Spleen (tissue), 7 donors: ENCODE measurements at regions not wholly inside any gene's neighbourhood (a gene's known extent, or its start where the extent isn't known, plus 50 kb on each side); places are given as distances from the start of the nearest gene placed in this dataset.

Experiments used
- POLR2A ChIP-seq, 3 donors: fragments of 450-650 bp; IDR thresholded peaks; one replicate each; pipeline ENCODE4 v1.5.1; 2017; ENCODE audit warnings: antibody characterized with exemption in 3 of 3, mild to moderate bottlenecking in 1 of 3
- POLR2AphosphoS5 ChIP-seq, 3 donors: sonication (generic); formaldehyde crosslinking; IDR thresholded peaks; one replicate each; pipeline ENCODE4 v1.5.1; 2017; ENCODE audit warnings: antibody characterized with exemption in 3 of 3
- TF ChIP-seq, protein P1 (sequence below), 11 experiments: fragments of 200-600 bp in 7 of 11; fragments of 450-650 bp in 4 of 11; sonication (generic) in 4 of 11; IDR thresholded peaks in 8 of 11; conservative IDR thresholded peaks in 3 of 11; 1 replicate in 7 of 11; 2 replicates in 4 of 11; pipeline versions ENCODE4 v1.4.0 to v1.8.0; 2016 to 2021; ENCODE audit warnings: antibody characterized with exemption in 11 of 11, inconsistent platforms in 4 of 11, mild to moderate bottlenecking in 1 of 11
- donor health status: DM: no; HTN: no; CAD: no; lungs with moderate emphysema.
- donor health status: DM: no; HTN: no; CAD: no.
- donor health status: DM: no; HTN: no; CAD: no.

DNA sequence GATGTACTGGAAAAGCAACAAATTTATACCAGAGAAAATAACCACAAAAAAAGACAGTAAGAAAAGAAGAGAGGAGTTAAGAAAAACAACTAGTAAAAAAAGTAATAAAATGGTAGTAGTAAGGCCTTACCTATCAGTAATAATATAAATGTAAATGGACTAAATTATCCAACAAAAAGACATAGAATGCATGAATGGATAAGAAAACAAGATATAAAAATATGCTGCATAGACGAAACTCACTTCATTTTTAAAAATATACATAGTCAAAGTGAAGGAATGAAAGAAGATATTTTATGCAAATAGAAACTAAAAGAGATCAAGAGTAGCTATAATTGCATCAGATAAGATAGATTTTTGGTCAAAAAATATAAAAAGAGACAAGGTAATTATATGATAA is 739.1 kb downstream of the DNAJB9 start:
- TF ChIP-seq, protein P1, sequence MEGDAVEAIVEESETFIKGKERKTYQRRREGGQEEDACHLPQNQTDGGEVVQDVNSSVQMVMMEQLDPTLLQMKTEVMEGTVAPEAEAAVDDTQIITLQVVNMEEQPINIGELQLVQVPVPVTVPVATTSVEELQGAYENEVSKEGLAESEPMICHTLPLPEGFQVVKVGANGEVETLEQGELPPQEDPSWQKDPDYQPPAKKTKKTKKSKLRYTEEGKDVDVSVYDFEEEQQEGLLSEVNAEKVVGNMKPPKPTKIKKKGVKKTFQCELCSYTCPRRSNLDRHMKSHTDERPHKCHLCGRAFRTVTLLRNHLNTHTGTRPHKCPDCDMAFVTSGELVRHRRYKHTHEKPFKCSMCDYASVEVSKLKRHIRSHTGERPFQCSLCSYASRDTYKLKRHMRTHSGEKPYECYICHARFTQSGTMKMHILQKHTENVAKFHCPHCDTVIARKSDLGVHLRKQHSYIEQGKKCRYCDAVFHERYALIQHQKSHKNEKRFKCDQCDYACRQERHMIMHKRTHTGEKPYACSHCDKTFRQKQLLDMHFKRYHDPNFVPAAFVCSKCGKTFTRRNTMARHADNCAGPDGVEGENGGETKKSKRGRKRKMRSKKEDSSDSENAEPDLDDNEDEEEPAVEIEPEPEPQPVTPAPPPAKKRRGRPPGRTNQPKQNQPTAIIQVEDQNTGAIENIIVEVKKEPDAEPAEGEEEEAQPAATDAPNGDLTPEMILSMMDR (IDR thresholded peaks at IDR 0.05 in 8 of 11, conservative IDR thresholded peaks at IDR 0.05 in 3 of 11): no peak
- no peak for TF ChIP-seq POLR2AphosphoS5 (IDR thresholded peaks at IDR 0.05)
- no peak for TF ChIP-seq POLR2A (IDR thresholded peaks at IDR 0.05)
